GM23338 (cell line): ENCODE measurements at regions not wholly inside any gene's neighbourhood (a gene's known extent, or its start where the extent isn't known, plus 50 kb on each side); places are given as distances from the start of the nearest gene placed in this dataset.
"Not testable (repeated sequence)": the region's sequence is repeated elsewhere in the genome, so short reads cannot be mapped to it uniquely, and the experiment has no call there.

Source experiments
- ATAC-seq: fragments of 200-7000 bp; cut with Tn5 transposase; 3 replicates; pipeline ENCODE4 v1.9.1; 2020
- DNase-seq: peaks from one replicate; pipeline ENCODE4 v3.0.0-alpha.2; 2015; ENCODE audit warnings: low spot score
- H2AFZ ChIP-seq: fragments of 200-600 bp; sonication (generic); 2 replicates; pipeline ENCODE4 v1.8.0; 2016; ENCODE audit warnings: antibody characterized with exemption, mild to moderate bottlenecking, moderate library complexity
- H3F3A ChIP-seq: fragments of 200-600 bp; sonication (generic); replicated peaks from 2 replicates; pipeline ENCODE4 v1.8.0; 2017; ENCODE audit warnings: antibody characterized with exemption, mixed run types, low read depth
- H3K27ac ChIP-seq: fragments of 200-600 bp; sonication (generic); 2 replicates; pipeline ENCODE4 v1.6.1; 2016; ENCODE audit warnings: low read depth
- H3K27me3 ChIP-seq: fragments of 200-600 bp; sonication (generic); 2 replicates; pipeline ENCODE4 v1.8.0; 2016; ENCODE audit warnings: mild to moderate bottlenecking, mixed run types, moderate library complexity; ENCODE audit not compliant: insufficient read depth
- H3K36me3 ChIP-seq: fragments of 200-600 bp; sonication (generic); 2 replicates; pipeline ENCODE4 v1.8.0; 2016; ENCODE audit warnings: mild to moderate bottlenecking; ENCODE audit not compliant: insufficient read depth
- H3K4me1 ChIP-seq: fragments of 200-600 bp; sonication (generic); 2 replicates; pipeline ENCODE4 v1.8.0; 2016; ENCODE audit warnings: mild to moderate bottlenecking, moderate library complexity; ENCODE audit not compliant: insufficient read depth
- H3K4me2 ChIP-seq: fragments of 200-600 bp; sonication (generic); 2 replicates; pipeline ENCODE4 v1.7.1; 2017; ENCODE audit warnings: mixed run types
- H3K4me3 ChIP-seq: fragments of 200-600 bp; sonication (generic); 2 replicates; pipeline ENCODE4 v1.6.1; 2016; ENCODE audit warnings: mixed run types
- H3K79me2 ChIP-seq: fragments of 200-600 bp; sonication (generic); replicated peaks from 2 replicates; pipeline ENCODE4 v1.8.0; 2017; ENCODE audit warnings: mild to moderate bottlenecking; ENCODE audit not compliant: insufficient read depth
- H3K9me2 ChIP-seq: fragments of 200-600 bp; sonication (generic); 2 replicates; pipeline ENCODE4 v1.8.0; 2017; ENCODE audit not compliant: insufficient read depth
- H4K20me1 ChIP-seq: fragments of 200-600 bp; sonication (generic); replicated peaks from 2 replicates; pipeline ENCODE4 v1.8.0; 2017; ENCODE audit warnings: mild to moderate bottlenecking; ENCODE audit not compliant: insufficient read depth
- H3K27ac Mint-ChIP-seq: 2 replicates; pipeline ENCODE4 v1.8.0; 2020; ENCODE audit warnings: inconsistent platforms, mild to moderate bottlenecking, moderate library complexity, mixed read lengths
- H3K27me3 Mint-ChIP-seq: 3 replicates; pipeline ENCODE4 v1.8.0; 2022; ENCODE audit warnings: low read depth, mild to moderate bottlenecking, moderate library complexity, mixed read lengths, inconsistent platforms; ENCODE audit not compliant: insufficient read depth, poor library complexity
- H3K36me3 Mint-ChIP-seq: 3 replicates; pipeline ENCODE4 v1.8.0; 2021; ENCODE audit warnings: low read depth, mild to moderate bottlenecking, inconsistent platforms, moderate library complexity, mixed read lengths
- H3K4me1 Mint-ChIP-seq: 3 replicates; pipeline ENCODE4 v1.8.0; 2020; ENCODE audit warnings: mild to moderate bottlenecking, inconsistent platforms, mixed read lengths
- H3K4me3 Mint-ChIP-seq: 3 replicates; pipeline ENCODE4 v1.8.0; 2021; ENCODE audit warnings: moderate library complexity, mild to moderate bottlenecking, inconsistent platforms, mixed read lengths
- H3K9me3 Mint-ChIP-seq: 3 replicates; pipeline ENCODE4 v1.8.0; 2020; ENCODE audit warnings: moderate library complexity, mild to moderate bottlenecking, inconsistent platforms, mixed read lengths
- CREB1 ChIP-seq: fragments of 250-450 bp; sonication (Bioruptor Pico); IDR thresholded peaks from 2 replicates; pipeline ENCODE4 v1.5.0; 2020; ENCODE audit warnings: low read depth, mild to moderate bottlenecking, moderate library complexity
- EZH2 ChIP-seq: fragments of 200-600 bp; sonication (generic); IDR thresholded peaks from one replicate; pipeline ENCODE4 v1.8.0; 2017; ENCODE audit warnings: antibody characterized with exemption, mild to moderate bottlenecking, low read depth; ENCODE audit not compliant: unreplicated experiment
- EZH2phosphoT487 ChIP-seq: fragments of 200-600 bp; sonication (generic); IDR thresholded peaks from one replicate; pipeline ENCODE4 v1.8.1; 2018; ENCODE audit warnings: antibody characterized with exemption; ENCODE audit not compliant: unreplicated experiment
- JUNB ChIP-seq: IDR thresholded peaks from one replicate; pipeline ENCODE4 v1.6.1; 2016; ENCODE audit warnings: antibody characterized with exemption; ENCODE audit not compliant: unreplicated experiment
- POLR2AphosphoS5 ChIP-seq: IDR thresholded peaks from 2 replicates; pipeline ENCODE4 v1.6.1; 2016; ENCODE audit warnings: antibody characterized with exemption, low read depth
- REST ChIP-seq: IDR thresholded peaks from one replicate; pipeline ENCODE4 v1.6.1; 2018; ENCODE audit warnings: antibody characterized with exemption; ENCODE audit not compliant: unreplicated experiment
- STAT1 ChIP-seq: IDR thresholded peaks from one replicate; pipeline ENCODE4 v1.6.1; 2016; ENCODE audit warnings: antibody characterized with exemption; ENCODE audit not compliant: unreplicated experiment
- ZNF114 ChIP-seq: fragments of 250-450 bp; sonication (Bioruptor Pico); IDR thresholded peaks from 2 replicates; pipeline ENCODE4 v1.5.0; 2020; ENCODE audit warnings: mild to moderate bottlenecking, moderate library complexity
- ZNF462 ChIP-seq: fragments of 250-450 bp; sonication (Bioruptor Pico); IDR thresholded peaks from 2 replicates; pipeline ENCODE4 v1.5.0; 2020; ENCODE audit warnings: mild to moderate bottlenecking, moderate library complexity
- TF ChIP-seq, protein P1 (sequence below), 2 experiments: fragments of 200-600 bp in 1 of 2; sonication (generic) in 1 of 2; conservative IDR thresholded peaks; 2 replicates each; pipeline versions ENCODE4 v1.5.1 to v1.6.1; 2016 to 2017; ENCODE audit warnings: antibody characterized with exemption in 2 of 2, low read depth in 2 of 2, mild to moderate bottlenecking in 2 of 2, moderate library complexity in 1 of 2

DNA sequence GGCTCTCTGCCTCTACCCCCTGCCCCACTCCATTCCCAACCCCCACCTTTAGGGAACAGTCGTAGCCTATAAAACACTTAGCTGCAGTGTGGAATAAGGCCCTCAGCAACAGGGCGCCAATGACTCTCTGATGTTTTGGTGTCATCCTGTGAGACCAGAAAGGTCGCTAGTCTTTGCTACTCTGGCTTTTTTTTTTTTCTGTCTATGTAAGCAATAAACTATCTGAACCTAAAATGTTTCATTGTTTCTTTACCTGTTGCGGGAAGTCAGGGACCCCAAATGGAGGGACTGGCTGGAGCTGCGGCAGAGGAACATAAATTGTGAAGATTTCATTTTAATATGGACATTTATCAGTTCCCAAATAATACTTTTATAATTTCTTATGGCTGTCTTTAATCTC, 154.6 kb downstream of the COPS8 start (continued):
- TF ChIP-seq REST, result no peak
- no peak for TF ChIP-seq EZH2phosphoT487
- TF ChIP-seq ZNF114 (CRISPR knock-in tag), result no peak
- TF ChIP-seq JUNB, result no peak
- no peak for TF ChIP-seq STAT1
- TF ChIP-seq POLR2AphosphoS5, result no peak

DNA sequence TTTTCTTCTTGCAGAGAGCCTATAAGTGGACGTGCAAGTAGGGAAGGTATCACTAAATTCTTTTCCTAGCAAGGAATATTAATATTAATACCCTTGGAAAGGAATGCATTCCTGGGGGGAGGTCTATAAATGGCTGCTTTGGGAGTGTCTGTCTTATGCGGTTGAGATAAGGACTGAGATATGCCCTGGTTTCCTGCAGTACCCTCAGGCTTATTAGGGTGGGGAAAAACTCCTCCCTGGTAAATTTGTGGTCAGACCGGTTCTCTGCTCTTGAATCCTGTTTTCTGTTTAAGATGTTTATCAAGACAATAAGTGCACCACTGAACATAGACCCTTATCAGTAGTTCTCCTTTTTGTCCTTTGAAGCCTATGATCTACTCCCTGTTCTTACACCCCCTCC, 155.2 kb downstream of the COPS8 start:
- H3K27ac ChIP-seq, DNase-seq, H3K4me3 Mint-ChIP-seq, H4K20me1 ChIP-seq, H3K4me3 ChIP-seq, H3K27ac Mint-ChIP-seq, H3K79me2 ChIP-seq, H3K4me1 Mint-ChIP-seq, H3K36me3 ChIP-seq, H3K27me3 Mint-ChIP-seq, H3K27me3 ChIP-seq, H3K36me3 Mint-ChIP-seq, H3K4me2 ChIP-seq, ATAC-seq, H3F3A ChIP-seq, H3K4me1 ChIP-seq, H2AFZ ChIP-seq: not testable (repeated sequence)
- peaks cover 33% of the 10 kb centered on the region for H3K9me3 Mint-ChIP-seq
- peaks cover 20% of the 10 kb centered on the region for H3K9me2 ChIP-seq

DNA sequence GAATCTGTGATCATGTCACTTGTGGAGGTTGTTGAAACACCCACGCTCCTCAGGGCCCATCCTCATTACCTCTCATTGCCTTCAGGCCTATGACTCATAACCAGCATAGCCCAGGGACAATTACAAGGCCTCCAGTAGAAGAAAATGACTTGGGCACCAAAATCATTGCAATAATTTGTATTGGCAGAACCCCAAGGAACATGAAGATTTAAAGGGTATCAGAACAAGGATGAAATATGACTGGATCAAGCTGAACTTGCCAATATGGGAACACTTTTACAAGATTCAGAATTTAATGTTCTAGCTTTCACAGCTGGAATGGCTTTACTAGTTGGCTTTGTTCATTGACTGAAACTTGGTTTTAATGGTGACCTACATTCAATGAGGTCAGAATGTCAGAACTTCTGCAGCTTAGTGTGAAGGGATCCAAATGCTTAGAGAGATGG, 156.4 kb downstream of the COPS8 start:
- H2AFZ ChIP-seq, result no peak overlapping the region
- Mint-ChIP-seq H3K4me3 (no peak overlapping the region), H3K27ac (no peak overlapping the region), H3K36me3 (peaks cover 3% of the 10 kb centered on the region; the same call in 2 of the 3 replicates), H3K4me1 (no peaks in the 10 kb centered on the region), H3K27me3 (no peaks in the 10 kb centered on the region), H3K9me3 (peaks cover 33% of the 10 kb centered on the region)
- H3F3A ChIP-seq, result no peaks in the 10 kb centered on the region
- ATAC-seq (no peak), DNase-seq (no peak)
- H3K4me1 ChIP-seq, result no peaks in the 10 kb centered on the region
- no peaks in the 10 kb centered on the region for H3K79me2 ChIP-seq
- no peaks in the 10 kb centered on the region for H3K27me3 ChIP-seq
- no peaks in the 10 kb centered on the region for H4K20me1 ChIP-seq
- peaks cover 24% of the 10 kb centered on the region for H3K9me2 ChIP-seq
- no peak overlapping the region for H3K4me2 ChIP-seq
- H3K27ac ChIP-seq, result no peak overlapping the region
- H3K4me3 ChIP-seq, result no peak overlapping the region
- H3K36me3 ChIP-seq, result no peaks in the 10 kb centered on the region; the same call in 1 of the 2 replicates
- TF ChIP-seq CREB1 (CRISPR knock-in tag) (no peak), EZH2phosphoT487 (no peak), POLR2AphosphoS5 (no peak), ZNF114 (CRISPR knock-in tag) (no peak), EZH2 (no peak), ZNF462 (no peak)
- TF ChIP-seq, protein P1, sequence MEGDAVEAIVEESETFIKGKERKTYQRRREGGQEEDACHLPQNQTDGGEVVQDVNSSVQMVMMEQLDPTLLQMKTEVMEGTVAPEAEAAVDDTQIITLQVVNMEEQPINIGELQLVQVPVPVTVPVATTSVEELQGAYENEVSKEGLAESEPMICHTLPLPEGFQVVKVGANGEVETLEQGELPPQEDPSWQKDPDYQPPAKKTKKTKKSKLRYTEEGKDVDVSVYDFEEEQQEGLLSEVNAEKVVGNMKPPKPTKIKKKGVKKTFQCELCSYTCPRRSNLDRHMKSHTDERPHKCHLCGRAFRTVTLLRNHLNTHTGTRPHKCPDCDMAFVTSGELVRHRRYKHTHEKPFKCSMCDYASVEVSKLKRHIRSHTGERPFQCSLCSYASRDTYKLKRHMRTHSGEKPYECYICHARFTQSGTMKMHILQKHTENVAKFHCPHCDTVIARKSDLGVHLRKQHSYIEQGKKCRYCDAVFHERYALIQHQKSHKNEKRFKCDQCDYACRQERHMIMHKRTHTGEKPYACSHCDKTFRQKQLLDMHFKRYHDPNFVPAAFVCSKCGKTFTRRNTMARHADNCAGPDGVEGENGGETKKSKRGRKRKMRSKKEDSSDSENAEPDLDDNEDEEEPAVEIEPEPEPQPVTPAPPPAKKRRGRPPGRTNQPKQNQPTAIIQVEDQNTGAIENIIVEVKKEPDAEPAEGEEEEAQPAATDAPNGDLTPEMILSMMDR (conservative IDR thresholded peaks at IDR 0.05; ENCODE audit: low read depth in 2 of 2), result no peak
